ENCODE measurements at regions not wholly inside any gene's neighbourhood (a gene's known extent, or its start where the extent isn't known, plus 50 kb on each side); places are given as distances from the start of the nearest gene placed in this dataset.
"Not testable (repeated sequence)": the region's sequence is repeated elsewhere in the genome, so short reads cannot be mapped to it uniquely, and the experiment has no call there.

DNA sequence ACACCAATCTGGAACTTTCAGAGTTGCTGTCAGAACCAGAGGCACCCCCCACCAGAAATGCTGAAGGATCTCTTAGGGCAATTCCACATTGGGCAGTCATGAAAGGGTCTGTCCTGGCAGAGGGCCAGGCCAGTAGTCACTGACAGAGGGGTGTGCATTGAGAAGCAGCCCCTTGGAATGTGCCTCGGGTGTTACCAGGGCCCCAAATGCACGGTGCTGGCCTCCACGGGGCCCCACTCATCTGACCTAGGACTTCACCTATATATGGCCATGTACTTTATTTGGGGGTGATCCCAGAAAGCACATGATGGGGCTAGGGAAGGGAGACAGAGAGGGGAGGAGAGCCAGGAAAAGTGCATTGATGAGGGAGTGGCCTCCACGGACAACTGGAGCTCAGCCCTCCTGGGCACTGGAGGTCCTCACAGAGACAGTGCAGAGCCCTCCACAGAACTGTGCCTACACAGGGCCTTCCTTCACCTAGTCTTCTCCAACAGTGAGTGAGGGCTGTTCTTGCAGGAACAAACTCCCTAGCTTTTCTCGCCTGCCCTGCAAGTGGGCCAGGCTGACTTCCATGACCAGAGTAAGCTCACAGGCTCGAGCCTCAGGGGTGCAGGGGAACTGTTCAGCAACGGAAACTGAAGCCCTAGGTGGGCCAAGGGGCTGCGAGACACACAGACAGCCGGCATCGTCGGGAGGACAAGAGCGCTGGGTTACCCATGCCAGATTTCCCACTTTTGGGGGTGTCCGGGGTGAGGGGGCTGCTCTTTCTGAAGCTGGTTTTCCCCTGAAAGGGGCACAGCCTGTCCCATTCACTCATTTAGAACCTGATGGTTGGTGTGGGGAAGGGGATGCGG is 136.2 kb downstream of the HMX1 start:
- DNase-seq: no peak

- DNase-seq: no peak
Observed at GRCh38 chr4:8732681-8733243, 138.9 kb downstream of the HMX1 start.

DNA sequence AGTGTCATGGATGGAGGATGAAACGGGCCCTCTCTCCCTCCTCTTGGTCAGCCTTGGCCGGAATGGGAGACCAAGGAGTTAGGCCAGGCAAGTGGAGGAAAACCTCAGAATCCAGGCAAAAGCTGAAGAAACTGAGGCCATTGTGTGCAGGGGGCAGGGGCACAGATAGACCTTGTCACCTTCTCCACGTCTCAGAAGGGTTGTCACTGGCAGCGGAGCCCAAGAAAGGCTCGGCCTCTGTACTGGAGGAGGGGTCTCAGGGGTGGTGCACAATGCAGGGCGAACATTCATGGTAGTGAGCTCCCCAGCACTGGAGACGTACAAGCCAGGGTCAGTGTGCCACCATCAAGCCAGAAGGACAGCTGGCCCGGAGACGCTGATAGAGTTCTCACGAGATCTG is 139.5 kb downstream of the CPZ start:
- DNase-seq: no peak

DNA sequence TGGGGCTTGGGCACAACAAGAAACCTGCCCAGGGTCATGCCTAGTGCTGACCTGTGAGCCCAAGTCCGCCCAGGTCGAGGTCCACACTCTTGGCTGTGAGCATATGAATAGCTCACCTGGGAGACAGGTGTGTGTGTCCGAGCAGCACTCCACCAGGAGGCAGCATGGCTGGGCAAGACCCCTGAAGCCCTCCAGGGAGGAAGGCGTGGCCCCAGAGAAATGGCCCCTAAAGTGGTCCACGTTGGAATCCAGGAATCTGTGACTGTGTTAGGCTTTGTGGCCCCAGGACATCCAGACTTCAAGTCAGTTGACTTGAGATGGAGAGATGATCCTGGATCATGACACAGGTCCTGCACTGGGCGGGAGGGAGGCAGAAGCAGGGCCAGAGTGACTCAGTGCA is 138.8 kb downstream of the CPZ start:
- DNase-seq: no peak

GRCh38 chr4:8730681-8731080 is 138.1 kb downstream of the CPZ start:
- no peak for DNase-seq

DNA sequence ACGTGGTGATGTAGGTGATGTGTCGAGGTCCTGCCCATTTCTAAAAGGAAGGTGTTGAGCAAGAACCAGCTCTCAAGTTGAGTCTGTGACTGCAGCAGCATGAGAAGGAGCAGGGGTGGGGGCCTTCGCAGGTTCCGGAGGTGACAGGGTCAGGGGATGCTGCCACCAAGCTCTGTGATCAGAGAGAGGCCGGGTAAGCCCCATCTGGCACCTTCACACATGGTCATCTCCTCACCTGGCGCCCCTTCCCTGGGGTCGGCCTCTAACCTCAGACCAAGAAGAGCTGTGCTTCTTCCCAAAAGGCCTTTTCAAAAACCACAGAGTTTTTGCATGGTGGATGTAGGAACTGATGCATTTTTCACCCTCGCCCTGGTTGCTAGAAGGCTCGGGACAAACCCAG is 137.6 kb downstream of the CPZ start:
- no peak for DNase-seq

DNA sequence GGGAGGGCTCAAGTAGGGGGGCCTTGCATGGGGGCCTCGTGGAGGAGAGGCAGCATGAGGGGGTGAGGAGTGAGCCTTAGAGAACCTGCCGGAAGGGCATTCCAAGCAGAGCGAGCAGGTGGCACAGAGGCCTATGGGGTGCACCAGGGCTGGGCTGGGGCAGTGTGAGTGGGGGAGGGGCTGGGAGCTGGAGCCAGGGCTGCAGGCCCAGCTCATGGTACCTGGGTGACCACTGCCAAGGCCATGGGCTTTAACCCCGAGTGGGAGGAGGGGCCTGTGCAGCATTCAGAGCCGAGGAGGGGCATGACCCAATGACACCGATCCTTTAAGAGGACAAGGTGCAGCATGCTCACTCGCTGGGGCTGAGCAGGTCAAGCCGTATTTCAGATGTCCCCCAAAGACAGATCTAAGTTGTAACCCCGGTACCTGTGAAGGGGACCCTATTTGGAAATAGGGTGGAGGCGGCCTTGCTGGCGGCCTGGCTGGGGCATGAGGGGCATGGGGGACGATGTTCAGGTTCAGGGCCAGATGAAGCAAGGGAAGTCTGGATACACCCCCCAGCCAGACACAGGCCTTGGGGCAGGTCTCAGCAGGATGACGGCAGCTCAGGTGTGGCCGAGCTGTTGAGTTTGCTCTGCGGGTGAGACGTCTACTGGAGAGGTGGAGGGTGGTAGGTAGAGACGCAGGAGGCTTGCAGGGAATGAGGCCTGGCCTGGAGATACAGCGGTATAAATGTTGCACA is 137.0 kb downstream of the CPZ start:
- no peak for DNase-seq

- DNase-seq: no peak
Observed at GRCh38 chr4:8728536-8729407, 136.2 kb downstream of the CPZ start.

DNA sequence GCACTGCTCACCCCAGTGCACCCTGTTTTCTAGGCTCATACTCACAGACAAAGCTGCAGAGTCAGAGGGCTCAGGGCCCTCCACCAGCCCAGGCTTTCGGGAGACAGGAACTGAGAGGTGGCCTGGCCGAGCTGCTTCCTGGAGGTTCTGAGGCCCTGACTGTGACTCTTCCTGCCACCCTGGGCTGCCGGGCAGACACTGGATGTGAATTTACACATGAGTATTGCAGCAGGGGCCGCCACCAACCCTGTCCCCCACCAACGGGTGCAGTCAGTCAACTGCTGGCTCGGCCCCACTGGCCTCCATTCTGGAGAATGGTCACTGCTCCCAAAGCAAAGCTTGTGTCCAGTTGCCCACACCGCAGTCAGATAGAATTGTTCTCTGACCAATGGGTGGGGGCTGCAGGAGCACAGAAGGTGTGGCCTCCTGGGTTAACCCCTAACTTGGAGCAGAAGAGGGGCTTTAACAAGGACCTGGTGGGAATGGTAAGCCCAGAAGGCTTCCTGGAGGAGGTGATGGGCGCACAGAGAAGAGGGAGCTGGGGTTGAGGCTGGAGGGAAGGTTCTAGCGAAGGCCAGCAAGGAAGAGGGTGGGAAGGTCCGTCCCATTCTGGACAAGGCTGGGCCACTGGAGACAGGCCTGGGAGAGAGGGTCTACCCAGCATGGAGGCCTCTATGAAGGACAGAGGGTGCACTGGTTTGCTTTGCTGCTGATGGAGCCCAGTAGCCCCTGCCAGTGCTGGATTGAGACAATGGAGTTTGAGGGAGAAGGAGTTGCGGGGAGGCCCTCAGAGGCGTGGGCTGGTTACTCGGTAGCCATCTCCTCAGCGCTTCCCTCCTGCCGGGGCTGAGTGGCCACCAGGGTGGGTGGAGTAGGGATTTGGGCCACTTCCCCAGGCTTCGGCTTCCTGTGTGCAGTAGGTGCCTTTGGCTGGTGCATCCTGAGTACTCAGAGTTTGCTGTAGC is 135.3 kb downstream of the CPZ start:
- no peak for DNase-seq

- DNase-seq: no peak
Observed at GRCh38 chr4:8727131-8727530, 134.6 kb downstream of the CPZ start.

DNA sequence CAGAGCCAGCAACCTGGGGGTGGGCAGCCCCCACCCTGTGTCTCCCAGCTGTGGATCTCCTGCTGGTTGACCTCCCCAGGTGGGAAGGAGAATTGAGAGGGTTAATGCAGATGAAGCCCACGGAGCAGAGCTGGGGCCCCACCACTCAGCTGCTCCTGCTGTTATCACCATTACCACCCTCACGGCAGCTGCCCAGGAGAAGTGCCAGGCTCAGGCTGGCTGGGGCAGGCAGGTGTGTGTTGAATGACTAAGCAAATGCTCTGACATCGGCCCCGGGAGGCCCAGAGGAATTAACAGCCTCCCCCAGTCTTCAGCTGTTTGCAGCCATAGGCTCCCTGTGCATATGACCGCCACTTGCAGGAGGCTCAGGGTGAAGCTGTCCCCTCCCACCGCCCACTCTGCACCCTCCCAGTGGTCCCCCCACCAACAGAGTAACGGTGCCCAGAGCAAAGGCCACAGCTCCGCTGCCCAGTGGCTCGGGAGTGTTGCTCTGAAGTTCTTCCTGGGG is 133.8 kb downstream of the CPZ start:
- no peak for DNase-seq

DNA sequence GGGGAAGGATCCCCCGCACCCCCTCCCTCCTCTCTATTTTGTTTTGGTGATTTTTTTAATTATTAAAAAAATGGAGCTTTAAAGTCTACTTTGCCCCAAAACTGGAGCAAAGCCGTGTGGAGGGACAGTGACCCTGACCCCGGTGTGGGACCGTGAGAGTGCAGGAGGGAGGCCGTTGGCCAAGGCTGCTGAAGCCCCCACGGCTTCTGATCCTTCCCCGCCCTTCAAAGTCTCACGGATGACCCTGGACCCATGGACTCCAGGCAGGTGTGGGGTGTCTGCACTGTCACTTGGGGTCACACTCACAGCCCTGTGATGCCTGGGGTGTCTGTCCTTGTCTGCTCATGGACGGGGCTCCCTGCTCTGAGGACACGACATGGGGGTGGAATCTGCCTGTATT is 133.3 kb downstream of the CPZ start:
- no peak for DNase-seq

GRCh38 chr4:8725071-8725841 is 132.7 kb downstream of the CPZ start:
- no peak for DNase-seq

DNA sequence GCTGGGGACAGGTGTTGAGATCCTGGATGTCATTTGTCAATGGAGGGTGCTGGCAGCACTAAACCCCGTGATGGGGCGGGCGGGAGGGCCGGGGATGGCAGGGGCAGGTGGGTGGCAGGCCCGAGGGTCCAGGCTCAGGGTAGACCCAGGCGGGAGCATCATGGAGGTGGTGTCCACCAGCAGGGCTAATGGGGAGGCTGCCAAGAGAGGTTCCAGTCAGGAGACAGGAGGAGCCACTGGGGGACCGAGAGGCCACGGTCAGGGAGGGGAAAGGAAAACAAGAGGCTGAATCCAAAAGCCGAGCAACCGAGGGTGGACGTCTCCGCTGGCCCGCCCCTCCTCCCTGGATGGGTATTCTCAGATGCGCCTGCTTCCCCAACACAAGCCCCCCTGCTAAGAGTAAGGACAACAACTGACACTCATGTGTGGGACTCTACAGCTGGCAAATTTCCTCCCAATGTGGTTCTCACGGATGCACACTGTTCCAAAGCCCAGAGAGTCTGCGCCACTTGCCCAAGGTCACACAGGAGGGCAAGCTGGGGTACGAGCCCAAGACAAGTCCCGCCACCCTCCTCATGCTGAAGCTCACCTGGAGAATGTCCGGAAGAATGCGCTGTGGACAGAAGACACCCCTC is 132.0 kb downstream of the CPZ start:
- no peak for DNase-seq

GRCh38 chr4:8723222-8723980 is 130.8 kb downstream of the CPZ start:
- no peak for DNase-seq

DNA sequence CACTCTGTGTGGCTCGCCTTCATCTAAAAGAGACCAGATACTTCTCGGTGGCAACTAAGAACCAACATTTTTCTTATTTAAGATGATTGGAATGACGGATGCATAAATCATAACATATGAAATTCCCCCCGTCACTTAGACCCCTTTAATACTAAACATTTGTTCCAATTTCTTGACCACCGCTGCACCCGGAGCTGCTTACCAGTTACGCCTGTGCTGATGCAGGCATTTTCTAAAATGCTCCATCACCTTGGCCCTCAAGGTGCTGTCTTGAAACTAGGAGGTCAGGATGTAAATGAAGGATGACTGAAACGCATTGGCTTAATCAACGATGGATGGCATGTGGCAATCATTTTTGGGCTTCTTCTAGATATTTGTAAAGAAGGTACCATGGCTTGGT is 130.0 kb downstream of the CPZ start:
- DNase-seq: no peak

GRCh38 chr4:8721621-8722020 is 129.1 kb downstream of the CPZ start:
- DNase-seq: no peak

- no peak for DNase-seq
Observed at GRCh38 chr4:8719421-8719820, 126.9 kb downstream of the CPZ start.

DNA sequence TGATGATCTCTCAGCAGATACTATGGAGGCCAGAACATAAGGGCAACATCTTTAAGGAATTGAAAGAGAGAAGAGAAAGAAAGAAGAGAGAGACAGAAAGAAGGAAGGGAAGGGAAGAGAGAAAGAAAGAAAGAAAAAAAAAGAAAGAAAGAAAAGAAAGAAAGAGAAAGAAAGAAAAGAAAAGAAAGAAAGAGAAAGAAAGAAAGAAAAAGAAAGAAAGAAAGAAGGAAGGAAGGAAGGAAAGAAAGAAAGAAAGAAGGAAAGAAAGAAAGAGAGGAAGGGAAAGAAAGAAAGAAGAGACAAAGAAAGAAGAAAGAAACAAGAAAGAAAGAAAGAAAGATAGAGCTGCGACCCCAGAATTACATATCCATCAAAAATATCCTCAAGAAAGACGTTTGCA is 124.9 kb downstream of the CPZ start:
- not testable (repeated sequence) for DNase-seq

GRCh38 chr4:8710946-8711345 is 118.4 kb downstream of the CPZ start:
- DNase-seq: no peak
